K562 (cell line): ENCODE measurements at regions not wholly inside any gene's neighbourhood (a gene's known extent, or its start where the extent isn't known, plus 50 kb on each side); places are given as distances from the start of the nearest gene placed in this dataset.
A peak's percentile ranks its signal among the peaks of the same experiment; 100 is the strongest.

Source experiments
- BHLHE40 ChIP-seq: IDR thresholded peaks from 2 replicates; pipeline ENCODE4 v1.6.1; 2011; ENCODE audit warnings: low read length, improper control_type of control experiment
- CUX1 ChIP-seq: fragments of 200-800 bp; sonication (Bioruptor generic); IDR thresholded peaks from 2 replicates; pipeline ENCODE4 v1.6.1; 2016; ENCODE audit warnings: missing genetic modification characterization, missing compliant biosample characterization
- POLR2G ChIP-seq: fragments of 200-400 bp; formaldehyde crosslinking; IDR thresholded peaks from 2 replicates; pipeline ENCODE4 v1.6.1; 2017; ENCODE audit warnings: low read depth, mild to moderate bottlenecking, antibody characterized with exemption, low read length, moderate library complexity
- RNF219 ChIP-seq: fragments of 250-450 bp; sonication (Bioruptor Pico); IDR thresholded peaks from 2 replicates; pipeline ENCODE4 v1.5.0; 2022; ENCODE audit warnings: mild to moderate bottlenecking
- ZFP30 ChIP-seq: fragments of 250-450 bp; sonication (Bioruptor Pico); IDR thresholded peaks from 2 replicates; pipeline ENCODE4 v1.8.0; 2022; ENCODE audit warnings: moderate library complexity, mild to moderate bottlenecking, inconsistent platforms, borderline replicate concordance
- ZNF740 ChIP-seq, 3 experiments: fragments of 200-800 bp in 1 of 3; sonication (Bioruptor generic) in 1 of 3; sonication (generic) in 1 of 3; formaldehyde crosslinking in 1 of 3; IDR thresholded peaks; 2 replicates each; pipeline versions ENCODE4 v1.6.1 to v1.8.0; 2016 to 2022; ENCODE audit warnings: mild to moderate bottlenecking in 2 of 3, missing compliant biosample characterization in 2 of 3, missing genetic modification characterization in 2 of 3, missing genetic modification reagents in 1 of 3
- ZNF76 ChIP-seq: fragments of 250-450 bp; sonication (Bioruptor Pico); IDR thresholded peaks from 2 replicates; pipeline ENCODE4 v1.4.0; 2020; ENCODE audit warnings: mild to moderate bottlenecking, moderate library complexity, borderline replicate concordance
- ZNF785 ChIP-seq: fragments of 250-450 bp; sonication (Bioruptor Pico); IDR thresholded peaks from 2 replicates; pipeline ENCODE4 v1.4.0; 2020; ENCODE audit warnings: mild to moderate bottlenecking
- TF ChIP-seq, protein P1 (sequence below): conservative IDR thresholded peaks from 2 replicates; pipeline ENCODE4 v1.6.1; 2011; ENCODE audit warnings: low read depth, mild to moderate bottlenecking, low read length; ENCODE audit not compliant: control insufficient read depth
- TF ChIP-seq, protein P2 (sequence below): fragments of 450-650 bp; IDR thresholded peaks from 2 replicates; pipeline ENCODE4 v1.6.1; 2018; ENCODE audit warnings: mild to moderate bottlenecking, low read depth; ENCODE audit not compliant: partially characterized antibody
- TF ChIP-seq, protein P3 (sequence below): fragments of 250-450 bp; sonication (Bioruptor Pico); IDR thresholded peaks from 2 replicates; pipeline ENCODE4 v1.5.0; 2021; ENCODE audit warnings: mild to moderate bottlenecking, borderline replicate concordance

- TF ChIP-seq CUX1 (CRISPR knock-in tag), result no peak
- no peak for TF ChIP-seq ZFP30 (CRISPR knock-in tag)
- peak; percentile 88 for TF ChIP-seq BHLHE40
- peak; percentile 95 for TF ChIP-seq ZNF76 (CRISPR knock-in tag)
- TF ChIP-seq ZNF785 (CRISPR knock-in tag), result no peak; the same call in 1 of the 2 replicates
- TF ChIP-seq ZNF740 (CRISPR knock-in tag; IDR thresholded peaks at IDR 0.05), result peak; percentile 67; the same call in 1 of the 2 replicates
- TF ChIP-seq ZNF740 (tag; IDR thresholded peaks at IDR 0.05), result no peak; a peak in 1 of 4 replicates
- no peak for TF ChIP-seq POLR2G
- TF ChIP-seq, protein P1, sequence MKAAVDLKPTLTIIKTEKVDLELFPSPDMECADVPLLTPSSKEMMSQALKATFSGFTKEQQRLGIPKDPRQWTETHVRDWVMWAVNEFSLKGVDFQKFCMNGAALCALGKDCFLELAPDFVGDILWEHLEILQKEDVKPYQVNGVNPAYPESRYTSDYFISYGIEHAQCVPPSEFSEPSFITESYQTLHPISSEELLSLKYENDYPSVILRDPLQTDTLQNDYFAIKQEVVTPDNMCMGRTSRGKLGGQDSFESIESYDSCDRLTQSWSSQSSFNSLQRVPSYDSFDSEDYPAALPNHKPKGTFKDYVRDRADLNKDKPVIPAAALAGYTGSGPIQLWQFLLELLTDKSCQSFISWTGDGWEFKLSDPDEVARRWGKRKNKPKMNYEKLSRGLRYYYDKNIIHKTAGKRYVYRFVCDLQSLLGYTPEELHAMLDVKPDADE, result no peak
- TF ChIP-seq RNF219 (CRISPR knock-in tag), result peak; percentile 84
- TF ChIP-seq, protein P2, sequence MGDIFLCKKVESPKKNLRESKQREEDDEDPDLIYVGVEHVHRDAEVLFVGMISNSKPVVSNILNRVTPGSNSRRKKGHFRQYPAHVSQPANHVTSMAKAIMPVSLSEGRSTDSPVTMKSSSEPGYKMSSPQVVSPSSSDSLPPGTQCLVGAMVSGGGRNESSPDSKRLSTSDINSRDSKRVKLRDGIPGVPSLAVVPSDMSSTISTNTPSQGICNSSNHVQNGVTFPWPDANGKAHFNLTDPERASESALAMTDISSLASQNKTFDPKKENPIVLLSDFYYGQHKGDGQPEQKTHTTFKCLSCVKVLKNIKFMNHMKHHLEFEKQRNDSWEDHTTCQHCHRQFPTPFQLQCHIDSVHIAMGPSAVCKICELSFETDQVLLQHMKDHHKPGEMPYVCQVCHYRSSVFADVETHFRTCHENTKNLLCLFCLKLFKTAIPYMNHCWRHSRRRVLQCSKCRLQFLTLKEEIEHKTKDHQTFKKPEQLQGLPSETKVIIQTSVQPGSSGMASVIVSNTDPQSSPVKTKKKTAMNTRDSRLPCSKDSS, result no peak
- TF ChIP-seq, protein P3, sequence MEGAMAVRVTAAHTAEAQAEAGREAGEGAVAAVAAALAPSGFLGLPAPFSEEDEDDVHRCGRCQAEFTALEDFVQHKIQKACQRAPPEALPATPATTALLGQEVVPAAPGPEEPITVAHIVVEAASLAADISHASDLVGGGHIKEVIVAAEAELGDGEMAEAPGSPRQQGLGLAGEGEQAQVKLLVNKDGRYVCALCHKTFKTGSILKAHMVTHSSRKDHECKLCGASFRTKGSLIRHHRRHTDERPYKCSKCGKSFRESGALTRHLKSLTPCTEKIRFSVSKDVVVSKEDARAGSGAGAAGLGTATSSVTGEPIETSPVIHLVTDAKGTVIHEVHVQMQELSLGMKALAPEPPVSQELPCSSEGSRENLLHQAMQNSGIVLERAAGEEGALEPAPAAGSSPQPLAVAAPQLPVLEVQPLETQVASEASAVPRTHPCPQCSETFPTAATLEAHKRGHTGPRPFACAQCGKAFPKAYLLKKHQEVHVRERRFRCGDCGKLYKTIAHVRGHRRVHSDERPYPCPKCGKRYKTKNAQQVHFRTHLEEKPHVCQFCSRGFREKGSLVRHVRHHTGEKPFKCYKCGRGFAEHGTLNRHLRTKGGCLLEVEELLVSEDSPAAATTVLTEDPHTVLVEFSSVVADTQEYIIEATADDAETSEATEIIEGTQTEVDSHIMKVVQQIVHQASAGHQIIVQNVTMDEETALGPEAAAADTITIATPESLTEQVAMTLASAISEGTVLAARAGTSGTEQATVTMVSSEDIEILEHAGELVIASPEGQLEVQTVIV (CRISPR knock-in tag), result no peak
Measured at GRCh38 chr22:22168190-22168940, 76.2 kb upstream of the VPREB1 start (continued).
